Activated T-cell treated with anti-CD3 and anti-CD28 coated beads, Interleukin-2, amount 50 U/mL, for 1 hour (primary cell): ENCODE measurements at regions not wholly inside any gene's neighbourhood (a gene's known extent, or its start where the extent isn't known, plus 50 kb on each side); places are given as distances from the start of the nearest gene placed in this dataset.

Experiments
- DNase-seq: peaks from one replicate; pipeline ENCODE4 v3.0.0-alpha.2; 2020

DNA sequence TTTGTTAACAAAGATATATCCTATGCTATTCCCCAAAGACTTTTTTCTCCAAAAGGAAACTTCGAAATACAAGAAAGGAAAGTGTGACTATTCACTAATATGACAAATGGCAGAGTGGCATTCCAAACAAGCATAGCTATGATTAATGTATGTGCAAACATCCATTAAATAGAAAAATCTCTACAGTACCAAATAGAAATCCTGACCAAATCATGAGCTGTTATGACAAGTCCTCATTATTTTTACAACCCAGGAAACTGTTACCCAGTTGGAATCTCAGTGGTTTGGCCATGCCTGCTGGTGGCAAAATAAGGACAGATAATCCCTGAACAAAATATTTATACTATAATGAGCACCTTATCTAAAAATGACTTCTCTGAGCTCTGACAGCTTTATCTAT lies 202.1 kb downstream of the SEC23A start:
- DNase-seq: no peak

DNA sequence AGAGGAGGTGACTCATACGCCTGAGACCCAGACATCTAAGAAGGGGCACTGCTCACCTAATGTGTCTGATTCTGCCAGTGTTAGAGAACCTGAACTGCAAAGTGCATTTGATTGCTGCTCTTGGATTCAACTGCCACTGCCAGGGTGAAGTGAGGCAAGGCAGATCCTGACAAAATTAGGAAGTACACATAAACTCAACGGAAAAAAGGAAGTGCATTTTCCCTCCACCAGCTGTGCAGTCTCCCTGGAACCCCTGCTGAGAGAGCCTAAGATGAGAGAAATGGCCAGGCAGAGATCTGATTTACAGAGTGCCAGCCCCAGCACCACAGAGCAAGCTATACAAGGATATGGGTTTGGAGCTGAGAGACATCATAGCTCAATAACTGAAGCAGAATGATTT lies 215.3 kb downstream of the SEC23A start:
- no peak for DNase-seq

DNA sequence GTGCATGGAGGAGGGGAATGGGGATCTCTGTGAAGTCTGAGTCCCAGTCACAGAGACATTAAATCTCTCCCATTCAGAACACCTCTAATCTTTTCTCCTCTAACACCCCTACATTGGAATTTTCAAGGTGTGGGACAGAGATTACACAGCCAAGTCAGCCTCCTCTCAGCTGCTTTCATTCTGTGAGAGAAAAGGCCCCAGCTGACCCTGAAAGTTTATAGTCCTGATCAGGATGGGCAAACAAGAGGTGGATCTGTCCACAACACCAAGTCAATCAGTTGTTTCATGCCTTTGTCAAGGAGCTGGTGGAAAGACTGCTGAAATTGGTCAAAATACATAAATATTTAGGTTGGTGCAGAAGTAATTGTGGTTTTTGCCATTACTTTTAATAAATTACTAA lies 218.9 kb downstream of the SEC23A start:
- DNase-seq: no peak

DNA sequence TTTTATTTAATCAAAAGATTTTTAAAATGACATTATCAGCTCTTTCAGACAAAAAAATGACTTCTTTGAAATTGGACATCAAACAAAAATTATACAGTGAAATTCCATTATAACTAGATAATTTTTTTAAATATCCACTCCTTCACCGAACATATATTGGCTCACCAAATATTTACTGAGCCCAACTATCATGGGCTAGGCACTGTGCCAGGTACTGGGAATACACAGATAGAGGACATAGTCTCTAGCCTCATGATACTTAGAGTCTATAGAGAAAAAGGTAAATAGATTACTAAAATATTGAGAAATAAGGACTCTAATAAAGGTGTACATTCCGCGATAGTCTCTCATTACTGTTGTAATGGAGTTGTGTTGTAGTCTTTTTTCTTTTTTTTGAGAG lies 219.9 kb downstream of the SEC23A start:
- DNase-seq: no peak

DNA sequence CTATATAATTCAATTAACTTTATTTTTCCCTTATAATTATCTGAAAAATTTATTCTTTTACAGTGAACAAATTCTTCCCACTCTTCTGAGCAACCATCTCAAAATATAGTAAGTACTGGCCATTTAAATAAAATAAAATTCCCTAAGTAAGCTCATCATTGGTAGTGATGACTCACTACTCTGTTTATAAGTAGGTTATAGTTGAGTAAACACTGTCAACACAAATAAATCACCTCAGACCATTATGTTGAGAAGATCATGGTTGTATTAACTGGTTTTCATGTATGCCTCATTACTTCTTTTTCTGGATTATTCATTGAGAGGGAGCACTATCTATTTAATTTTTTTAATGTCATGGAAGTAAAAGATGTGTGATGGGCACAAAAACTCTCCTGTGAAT lies 220.5 kb downstream of the SEC23A start:
- no peak for DNase-seq

DNA sequence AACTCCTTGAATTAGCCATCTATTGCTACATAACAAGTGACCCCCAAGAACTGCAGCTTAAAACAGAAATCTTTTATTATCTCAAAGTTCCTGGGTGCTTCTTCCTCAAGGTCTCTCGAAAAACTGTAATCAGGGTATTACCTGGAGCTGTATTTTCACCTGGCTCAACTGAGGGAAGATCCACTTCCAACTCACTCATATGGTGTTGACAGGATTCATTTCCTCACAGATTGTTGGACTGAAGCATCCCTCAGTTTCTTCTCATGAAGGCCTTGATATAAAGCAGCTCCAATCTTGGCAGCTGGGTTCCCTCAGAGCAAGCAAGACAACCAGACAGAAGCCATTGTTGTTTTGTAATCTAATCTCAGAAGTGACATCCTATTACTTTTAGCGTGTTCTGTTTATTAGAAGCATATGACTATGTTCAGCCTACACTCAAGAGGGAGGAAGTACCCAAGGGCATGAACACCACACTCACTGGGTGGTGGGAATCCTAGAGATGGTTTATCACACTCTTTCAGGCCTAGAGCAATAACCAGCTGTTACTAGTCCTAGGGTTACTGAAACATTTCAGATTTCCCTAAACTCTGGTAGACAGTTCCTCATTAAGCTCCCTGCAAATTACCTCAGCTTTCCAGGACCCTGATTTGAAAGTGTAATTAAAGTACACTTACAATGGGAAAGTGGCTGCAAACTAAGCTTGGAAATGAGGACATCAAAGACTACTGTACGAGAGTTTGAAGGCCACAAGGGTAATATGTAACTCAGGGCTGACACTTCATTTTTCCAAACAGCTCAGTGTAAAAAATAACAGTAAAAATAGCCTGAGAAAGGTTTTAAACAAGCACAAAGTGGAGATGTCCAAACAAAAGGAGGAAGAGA lies 222.2 kb downstream of the SEC23A start:
- no peak for DNase-seq

DNA sequence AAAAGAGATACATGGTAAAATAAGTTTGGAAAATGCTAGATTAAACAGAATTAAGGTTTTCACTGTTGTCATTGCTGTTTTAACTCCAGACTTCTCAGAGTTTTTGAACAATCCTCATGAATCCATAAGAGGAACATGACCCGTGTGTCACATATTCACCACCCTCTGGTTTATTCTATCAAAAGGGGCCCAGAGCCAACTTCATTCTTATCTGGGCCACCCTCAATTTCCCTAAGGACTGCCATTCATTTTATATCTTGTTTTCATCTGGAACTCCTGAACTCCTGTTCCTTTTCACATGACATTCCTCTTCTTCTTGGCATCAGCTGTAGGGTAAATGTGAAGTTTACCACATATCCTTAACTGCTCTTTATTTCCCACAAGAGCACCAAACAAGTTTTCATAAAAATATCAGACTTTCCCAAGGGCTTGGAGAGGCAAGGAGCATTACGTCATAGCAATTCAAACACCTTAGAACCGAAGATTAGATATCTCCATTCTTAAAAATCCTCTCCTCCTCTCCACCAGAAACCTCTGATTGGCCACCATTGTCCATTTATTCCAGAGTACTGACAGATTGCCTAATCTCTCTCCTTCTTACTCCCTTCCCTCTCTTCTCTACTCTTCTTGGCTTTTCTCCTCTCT lies 225.2 kb downstream of the SEC23A start:
- DNase-seq: no peak

DNA sequence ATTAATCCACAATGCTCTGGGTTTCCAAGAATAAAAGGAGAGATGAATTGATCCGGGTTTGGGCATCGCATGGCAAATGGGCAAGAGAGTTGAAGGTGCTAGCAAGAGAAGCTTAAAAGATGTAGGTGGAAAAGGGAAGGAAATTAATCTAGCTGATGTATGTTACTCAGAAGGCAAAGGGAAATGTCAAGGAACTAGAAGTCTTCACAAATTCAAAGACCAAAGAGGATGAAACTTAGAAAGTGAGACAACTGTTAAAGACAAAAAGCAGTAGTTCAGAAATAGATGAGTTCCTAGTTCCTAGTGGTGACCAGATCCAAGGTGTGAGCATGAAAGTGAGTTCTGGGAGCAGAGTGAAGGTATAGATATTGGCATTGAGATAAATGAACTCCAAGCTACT lies 228.3 kb downstream of the SEC23A start:
- no peak for DNase-seq

DNA sequence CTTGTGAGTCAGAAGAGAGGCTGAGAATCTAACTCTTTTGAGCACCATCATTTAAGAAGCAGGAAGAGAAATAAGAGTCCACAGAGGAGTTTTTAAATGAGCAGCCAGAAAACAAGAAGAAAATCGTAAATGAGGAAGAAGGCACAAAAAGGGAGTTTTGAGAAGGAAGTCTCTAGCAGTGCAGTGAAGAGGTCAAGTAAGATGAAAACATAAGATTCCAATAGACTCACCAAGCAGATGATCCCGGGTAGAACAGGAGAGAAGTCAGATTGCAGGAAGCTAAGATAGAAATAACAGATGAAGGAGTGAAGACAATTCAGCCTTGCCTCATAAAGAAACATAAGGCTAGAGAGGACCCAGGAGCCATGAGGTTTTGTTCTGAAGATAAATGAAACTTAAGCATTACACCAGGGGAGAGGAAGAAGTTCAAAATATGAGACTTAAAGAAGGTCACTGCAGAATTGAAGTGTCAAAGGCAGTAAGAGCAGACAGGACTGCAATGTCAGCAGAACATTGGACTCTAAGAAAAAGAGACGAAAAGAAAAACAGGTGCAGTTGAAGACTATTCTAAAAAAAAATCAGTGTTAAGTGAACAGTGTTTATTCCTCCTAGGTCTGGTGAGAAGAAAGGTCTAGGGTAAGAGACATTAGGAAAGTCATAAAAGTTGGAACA lies 229.0 kb downstream of the SEC23A start:
- no peak for DNase-seq

DNA sequence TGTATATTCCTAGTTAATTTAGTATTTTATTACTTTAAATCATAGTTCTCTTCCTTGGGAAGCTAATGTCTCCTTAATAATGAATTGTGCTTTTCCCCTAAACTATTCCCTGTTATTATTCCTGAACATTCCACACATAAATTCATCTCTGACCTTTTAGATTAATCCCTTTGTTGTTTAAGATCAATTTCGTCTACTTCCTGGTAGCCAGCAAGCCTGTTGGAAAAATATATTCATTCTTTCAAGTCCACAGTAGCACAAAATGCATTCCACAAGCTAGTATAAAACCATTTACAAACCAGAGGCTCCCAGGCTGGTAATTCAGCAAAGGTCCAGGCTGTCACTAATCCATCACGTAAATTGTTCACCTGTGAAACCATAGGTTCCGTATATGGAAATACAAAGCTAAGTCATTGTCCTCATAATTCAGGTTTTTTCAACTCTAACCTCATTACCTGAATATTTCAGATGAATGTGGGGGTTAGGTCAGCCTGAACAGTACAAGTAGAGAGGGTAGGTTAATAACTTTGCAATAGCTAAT lies 232.7 kb downstream of the SEC23A start:
- no peak for DNase-seq

DNA sequence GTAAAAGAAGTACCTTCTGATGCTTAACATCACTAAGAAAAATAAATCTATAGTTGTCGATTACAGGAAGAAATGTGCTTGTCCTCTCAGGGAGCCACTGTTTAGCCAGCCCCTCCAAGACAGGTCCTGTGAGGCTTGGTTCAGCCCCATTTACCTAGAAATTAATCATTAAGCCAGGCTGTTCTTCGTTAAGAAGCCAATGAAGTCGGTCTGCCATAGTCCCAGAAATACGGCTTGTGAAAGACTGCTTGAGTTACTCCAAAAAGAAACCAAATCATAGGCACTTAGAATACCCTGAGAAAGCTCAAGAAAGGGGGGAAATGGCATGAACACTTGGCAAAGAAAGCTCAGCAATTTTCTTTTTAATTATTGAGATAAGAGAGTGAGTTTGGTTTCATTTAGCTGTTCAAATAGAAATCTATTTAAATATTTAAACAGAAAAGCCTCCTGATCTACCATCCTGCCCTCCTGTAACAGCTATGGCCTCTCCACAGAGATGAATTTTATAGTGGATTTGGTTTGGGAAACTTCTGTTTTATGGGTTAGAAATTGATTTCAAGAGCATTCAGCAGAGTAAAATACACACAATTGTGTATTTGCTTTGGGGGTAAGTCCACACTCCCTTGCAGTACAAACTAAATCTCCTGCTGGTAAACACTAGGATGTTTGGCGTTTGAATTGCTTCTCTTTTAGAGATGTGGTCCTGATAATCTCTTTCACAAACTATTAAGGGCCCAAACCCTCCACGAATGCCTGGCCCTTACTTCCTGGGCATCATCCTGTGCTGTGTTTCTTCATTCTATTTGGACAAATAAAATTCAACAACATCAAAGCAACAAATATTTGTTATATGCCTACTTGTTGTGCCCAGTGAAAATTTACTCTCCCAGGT lies 234.4 kb downstream of the SEC23A start:
- DNase-seq: no peak

DNA sequence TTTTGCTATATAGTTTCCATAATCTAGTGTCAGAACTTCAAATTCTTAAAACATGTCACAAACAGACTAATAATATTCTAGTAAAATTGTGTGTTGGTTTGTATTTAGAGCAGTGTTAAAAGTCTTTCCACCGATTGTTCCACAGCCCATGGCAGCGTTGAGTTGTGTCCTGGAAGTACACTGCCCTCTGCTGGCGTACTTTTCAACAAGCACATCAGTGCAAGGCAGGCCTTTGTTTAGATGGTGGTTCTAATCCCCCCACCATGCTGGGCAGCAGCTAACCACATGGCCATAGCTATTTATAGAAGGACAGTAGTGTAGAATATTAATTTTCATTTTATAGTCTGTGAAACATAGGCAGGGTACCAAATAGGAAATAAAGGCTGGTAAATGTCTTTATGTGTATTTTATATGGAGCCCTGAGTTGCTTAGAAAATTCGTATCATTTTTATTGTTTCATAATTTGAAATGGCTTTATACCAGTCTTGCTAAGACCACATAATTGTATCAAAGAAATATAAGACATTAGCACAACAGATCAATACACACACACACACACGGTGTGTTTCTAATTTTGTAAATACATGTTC lies 235.4 kb downstream of the SEC23A start:
- peak; percentile 29 for DNase-seq

DNA sequence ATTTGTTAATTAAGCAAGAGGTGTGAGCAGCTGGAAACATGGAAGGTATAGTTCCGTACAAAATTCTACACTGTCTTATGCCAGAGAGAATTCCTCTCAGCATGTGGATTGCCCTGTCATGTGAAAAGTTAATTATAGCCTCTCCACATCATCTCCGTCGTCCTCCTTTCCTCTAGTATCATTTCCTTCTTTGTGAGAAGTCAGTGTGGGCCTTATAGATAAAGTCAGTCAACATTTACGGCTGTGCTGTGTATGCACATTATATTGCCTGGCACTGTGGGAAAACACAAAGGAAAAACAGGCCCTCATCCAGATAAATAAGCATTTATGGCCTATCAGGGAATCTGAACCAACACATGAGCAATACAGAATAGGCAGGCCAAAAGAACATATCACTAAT lies 236.6 kb downstream of the SEC23A start:
- no peak for DNase-seq

DNA sequence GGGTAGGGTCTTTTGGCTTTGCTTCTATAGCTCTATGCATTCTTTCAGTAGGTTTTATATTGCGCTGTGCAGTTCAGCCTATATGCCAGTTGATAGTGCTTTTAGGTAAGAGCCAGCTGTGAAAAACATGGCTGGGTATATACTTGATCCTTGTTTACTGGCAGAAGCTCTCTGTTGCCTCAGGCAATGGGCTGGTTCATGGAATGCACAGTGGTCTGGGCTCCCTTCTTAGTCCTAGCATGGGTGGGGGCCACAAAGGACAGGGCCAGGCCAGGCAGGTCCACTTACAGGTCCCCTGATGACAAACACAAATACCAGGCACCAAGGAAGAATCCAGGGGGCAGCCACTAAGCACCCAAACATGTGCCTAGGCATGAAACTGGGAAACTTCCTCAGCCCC lies 240.7 kb downstream of the SEC23A start:
- no peak for DNase-seq

DNA sequence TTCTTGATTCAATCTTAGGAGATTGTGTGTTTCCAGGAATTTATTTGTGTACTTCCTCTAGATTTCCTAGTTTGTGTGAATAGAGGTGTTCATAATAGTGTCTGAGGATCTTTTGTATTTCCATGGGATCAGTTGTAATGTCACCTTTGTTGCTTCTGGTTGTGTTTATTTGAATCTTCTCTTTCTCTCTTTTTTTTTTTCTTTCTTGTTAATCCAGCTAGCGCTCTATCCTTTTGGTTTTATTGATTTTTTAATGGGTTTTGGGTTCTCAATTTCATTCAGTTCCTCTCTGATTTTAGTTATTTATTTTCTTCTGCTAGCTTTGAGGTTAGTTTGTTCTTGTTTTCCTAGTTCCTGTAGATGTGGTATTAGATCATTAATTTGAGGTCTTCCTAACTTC lies 242.5 kb downstream of the SEC23A start:
- DNase-seq: no peak

DNA sequence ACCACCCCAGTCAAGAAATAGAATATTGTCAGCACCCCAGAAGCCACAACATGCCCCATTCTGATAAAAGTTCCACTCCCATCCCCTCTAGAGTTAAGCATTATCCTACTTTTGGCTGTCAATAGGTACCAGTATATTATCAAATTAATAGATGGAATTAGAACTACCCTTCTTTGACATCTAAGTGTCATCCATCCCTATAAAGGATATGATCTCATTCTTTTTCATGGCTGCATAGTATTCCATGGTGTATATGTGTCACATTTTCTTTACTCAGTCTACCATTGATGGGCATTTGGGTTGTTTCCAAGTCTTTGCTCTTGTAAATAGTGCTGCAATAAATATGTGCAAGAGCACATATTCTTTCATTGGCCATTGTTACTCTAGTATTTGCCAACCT lies 246.2 kb downstream of the SEC23A start:
- no peak for DNase-seq

DNA sequence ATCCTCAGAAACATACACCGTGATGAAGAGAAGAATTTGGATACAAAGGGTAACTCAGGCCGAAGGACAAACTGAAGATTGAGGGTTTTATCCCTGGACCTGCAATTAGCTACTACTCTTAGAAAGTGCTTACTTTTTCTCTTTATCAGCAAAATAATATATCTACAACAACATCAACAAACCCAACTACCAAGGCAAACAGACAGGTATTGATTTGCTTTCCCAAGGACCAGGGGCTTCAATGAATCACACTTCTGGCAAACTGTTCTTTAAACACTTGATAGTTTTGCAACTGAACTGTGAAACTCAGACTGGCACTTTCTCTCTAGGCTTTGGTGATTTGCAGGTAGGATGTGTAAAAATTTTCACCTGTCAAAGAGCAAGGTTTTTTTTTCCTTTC lies 247.5 kb downstream of the SEC23A start:
- DNase-seq: no peak

DNA sequence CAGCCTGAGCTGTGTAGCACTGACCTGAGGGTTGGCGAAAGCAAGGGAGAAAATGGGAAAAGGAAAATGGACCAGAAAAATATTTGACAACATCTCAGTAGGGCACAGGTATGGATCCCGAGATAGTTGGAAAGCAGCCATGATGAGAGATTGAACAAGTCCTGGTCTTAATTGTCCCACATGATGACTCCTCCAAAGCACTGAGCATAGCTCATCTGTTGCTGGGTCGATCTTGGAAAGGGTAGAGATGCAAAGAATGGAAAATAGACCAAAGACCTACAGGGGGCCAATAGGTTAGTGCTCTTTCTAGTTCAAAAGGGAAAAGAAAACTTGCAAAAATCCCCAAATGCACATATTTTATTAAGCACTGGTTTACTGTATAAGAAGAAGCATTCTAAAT lies 251.9 kb downstream of the SEC23A start:
- no peak for DNase-seq

DNA sequence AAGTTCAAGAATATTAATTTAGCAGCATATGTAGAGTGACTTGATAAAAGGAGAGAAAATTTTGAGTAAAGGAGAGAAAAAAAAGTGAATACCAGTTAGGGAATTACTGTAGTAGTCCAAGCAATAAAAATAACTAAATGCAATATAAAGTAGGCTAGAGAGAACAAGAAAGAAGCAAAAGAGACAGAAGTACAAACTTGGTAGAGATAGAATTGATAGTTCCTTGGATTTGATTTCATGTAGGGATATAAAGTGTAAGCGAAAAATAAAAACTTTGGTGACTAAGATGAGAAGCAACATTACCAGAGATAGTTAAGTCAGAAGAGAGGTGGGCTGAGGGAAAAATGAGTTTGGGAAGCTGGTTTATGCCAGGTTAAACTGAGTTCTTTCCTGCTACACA lies 252.4 kb downstream of the SEC23A start:
- no peak for DNase-seq

DNA sequence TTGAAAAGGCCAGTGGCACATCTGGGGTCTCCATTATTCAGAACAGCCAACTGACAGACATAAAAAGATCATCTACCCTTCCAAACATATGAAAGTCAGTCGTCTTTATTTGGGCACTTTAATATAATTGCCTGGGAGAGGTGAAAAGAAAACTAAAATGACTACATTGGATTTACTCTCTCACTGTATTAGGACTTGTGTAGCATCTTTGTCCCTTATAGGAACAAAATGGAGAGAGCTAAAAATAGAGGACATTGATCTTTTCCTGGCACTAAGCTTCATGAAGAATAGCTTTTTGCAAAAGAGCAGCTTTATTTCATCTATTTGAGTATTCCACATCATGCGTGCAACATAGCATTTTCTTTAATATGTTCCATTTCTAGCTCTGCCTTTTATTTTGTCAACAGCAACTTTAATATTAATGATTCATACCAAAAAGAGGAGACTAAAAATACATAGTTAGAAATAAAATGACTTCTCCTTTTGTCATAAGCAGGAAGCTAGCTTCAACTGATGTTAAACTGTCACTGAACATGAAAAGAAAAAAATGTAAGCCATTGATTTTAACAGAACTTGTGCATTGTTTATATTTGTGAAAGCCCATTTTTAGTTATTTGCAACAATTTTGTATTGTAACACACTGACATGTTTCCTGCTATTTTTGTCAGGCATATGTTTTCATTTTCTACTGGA lies 254.6 kb downstream of the SEC23A start:
- no peak for DNase-seq

DNA sequence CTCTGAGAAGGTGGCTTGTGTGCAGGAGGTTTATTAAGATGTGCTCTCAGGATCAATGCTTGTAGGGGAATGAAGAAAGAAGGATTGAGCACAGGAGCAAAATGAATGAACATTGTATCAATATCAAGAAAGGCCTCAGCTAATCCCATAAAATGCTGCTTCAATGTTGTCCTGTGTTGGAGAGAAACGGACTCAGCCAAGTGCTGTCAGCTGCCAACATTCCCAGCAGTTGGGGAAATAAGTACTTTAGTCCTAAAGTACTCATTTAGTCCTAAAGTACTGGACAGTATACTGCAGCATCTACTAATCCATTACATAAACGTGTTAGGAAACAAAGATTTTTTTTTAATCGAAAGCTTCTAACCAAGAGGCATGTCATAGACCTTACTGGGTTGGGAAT lies 255.9 kb downstream of the SEC23A start:
- DNase-seq: no peak
